DMS153 (cell line): ENCODE measurements at regions not wholly inside any gene's neighbourhood (a gene's known extent, or its start where the extent isn't known, plus 50 kb on each side); places are given as distances from the start of the nearest gene placed in this dataset.
"Not testable (repeated sequence)": the region's sequence is repeated elsewhere in the genome, so short reads cannot be mapped to it uniquely, and the experiment has no call there.

ENCODE experiments used
- DNase-seq: peaks from one replicate; lab custom pipeline; 2025; lab: John Stamatoyannopoulos, UW

DNA sequence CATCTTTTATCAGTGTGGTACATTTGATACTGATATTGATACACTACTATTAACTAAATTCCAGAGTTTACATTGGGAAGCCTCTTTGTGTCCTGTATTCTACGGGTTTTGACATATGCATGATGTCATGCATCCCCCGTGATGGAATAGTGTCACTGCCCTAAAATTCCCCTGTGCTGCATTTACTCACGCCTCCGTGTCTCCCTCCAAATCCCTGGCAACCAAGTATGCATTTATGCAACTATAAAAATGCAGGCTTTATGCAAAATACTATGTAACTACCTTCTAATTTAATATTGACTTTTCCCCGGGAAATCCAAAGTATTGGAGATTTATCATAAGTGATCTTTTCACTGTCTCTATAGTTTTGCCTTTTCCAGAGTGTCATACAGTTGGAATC is 453.7 kb upstream of the RUNX1 start:
- DNase-seq: no peak

DNA sequence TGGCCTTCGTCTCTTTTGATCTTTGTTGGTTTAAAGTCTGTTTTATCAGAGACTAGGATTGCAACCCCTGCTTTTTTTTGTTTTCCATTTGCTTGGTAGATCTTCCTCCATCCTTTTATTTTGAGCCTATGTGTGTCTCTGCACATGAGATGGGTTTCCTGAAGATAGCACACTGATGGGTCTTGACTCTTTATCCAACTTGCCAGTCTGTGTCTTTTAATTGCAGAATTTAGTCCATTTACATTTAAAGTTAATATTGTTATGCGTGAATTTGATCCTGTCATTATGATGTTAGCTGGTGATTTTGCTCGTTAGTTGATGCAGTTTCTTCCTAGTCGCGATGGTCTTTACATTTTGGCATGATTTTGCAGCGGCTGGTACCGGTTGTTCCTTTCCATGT is 448.4 kb upstream of the RUNX1 start:
- DNase-seq: not testable (repeated sequence)

DNA sequence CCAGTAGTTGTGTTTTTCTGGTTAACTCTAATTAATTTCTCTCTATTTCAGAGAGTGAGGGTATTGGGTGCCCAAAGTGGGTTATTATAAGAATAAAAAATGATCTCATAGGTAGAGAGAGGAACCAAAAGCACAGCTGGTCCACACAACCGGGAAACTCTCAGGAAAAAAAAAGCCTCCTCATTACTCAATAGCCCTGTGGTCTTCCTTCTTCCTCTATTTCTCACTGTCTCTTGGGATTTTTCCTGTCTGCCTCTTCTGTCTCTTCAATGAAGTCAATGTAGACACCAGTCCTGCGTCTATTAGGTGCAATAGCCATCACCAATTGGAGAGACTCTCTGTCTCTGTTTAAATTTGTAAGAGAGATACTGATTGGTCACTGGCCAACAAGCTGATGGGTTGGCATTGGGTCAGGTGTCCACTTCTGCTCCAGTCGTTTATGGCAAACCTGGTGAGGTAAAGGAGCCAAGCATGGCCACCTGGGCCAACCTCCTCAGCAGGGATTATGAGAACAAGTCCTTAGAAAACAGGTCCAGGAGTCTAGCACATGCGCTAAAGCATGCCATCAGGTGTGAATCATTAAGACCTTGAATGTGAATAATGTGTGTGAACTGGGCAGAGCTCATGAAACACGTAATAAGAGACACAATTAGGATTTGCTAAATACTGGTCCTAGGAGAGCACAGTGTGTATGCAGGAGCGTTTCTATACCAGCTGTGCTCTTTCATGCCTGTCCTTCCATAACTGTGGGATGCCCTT is 443.0 kb upstream of the RUNX1 start:
- no peak for DNase-seq

DNA sequence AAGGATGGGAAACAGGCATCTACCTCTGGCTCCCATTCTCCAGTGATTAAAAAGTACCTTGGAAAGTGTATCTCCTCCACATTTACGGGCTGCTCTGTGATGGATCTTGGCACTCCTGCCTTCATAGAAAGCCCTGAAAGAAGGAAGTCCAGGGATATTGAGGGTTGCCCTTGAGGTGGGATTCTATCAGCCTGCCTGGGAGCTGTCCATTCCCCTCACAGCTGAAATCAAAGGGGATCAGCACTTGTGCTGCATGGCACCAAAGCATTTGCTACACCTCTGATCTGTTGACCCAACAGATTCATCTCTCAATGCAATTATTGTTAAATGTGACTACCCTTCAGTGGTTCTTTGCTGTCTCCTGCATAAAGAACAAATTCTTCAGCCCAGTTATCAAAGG is 442.0 kb upstream of the RUNX1 start:
- no peak for DNase-seq

DNA sequence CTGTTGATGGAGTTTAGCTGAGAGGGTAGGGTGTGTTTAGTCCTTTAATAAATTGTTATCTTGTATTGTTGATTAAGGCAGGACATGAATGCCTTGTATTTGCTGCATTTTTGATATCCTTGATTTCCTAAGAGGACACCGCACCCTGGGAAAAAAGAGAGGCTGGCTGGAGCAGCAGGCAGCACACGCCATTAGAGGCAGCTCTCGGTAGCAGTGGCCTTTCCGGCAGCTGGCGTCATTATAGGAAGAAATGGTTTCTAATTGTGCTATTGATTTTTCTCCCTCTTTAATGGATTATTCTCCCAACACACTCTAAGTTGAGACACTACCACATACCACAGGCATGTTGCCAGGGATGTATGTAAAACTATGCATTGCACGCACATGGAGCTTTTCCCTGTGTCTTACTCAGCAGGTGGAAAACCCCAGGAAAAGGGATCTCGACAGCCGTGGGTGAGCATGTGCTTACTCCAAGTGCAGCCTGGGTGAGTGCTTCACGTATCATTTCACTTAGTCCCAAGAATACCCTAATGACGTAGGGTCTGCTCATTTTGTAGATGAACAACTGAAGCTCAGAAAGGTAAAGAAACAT is 440.4 kb upstream of the RUNX1 start:
- no peak for DNase-seq

DNA sequence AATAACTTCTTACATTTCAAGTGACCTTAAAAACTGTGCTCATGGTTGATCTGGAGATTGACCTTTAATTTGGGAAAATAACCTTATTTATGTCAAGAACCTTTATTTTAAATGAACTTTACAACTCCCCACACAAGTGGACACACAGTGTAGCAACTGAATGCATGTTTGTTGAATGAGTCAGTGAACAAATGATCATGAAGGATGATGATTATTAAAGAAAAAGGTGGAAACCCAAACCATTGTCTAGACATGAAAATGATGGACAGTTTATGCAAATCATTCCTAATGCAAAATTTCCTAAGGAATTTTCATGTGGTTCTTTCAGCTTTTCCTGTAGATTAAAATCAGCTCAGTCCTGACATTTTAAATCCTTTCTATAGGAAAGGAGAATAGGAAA is 439.8 kb upstream of the RUNX1 start:
- DNase-seq: no peak

DNA sequence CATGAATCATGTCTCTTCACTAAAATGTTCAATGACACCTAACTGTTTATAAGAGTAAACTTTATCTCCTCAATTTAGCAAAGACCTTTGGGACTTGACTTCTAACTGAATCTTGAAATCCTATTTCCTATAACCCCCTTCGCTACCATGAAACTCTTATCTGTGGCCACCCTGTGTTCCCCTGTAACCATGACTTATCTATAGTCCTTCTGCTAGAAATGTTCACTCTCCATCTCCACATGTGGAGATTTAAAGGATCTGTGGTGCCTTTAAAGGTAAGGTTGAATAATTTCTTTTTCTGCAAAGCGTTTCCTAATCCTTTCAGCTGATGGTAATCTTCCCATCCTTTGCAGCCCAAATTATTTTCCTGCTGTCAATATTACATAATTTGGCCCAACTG is 436.3 kb upstream of the RUNX1 start:
- no peak for DNase-seq

DNA sequence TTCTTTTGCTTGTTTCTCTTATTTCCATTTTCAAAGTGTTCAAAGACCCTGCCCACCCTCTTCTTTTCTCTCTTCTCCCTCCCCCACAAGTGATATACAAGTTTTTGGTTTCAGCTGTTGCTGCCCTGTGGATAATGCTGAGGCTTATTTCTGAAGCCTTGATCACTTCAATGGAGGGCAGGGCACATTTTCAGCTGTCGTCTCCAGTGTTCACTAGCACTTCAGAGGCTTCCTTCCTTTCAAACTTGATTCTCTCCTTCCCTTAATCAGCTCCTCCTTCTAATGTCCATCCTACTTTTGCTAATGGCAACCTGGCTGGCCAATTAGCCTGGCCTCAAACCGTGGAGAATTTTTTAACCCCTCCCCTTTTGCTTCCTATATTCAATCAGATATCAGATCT is 435.7 kb upstream of the RUNX1 start:
- DNase-seq: no peak

DNA sequence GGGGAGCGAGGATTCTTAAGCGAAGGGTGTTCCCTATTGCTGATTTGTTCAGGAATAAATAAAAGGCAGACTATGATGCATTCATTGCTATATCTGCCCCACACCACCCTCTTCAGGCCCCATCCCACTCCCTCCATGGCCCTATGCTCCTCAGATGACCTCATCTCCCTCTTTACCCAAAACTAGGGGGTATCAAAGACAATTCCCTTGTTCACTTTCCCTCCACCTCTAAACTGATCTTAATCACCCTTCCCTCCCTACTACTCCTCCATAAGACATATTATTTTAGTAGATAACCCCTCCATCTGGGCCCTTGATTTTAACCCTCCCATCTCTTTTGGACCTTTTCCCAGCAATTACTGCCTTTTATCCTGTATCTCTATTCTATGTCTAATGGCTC is 434.9 kb upstream of the RUNX1 start:
- no peak for DNase-seq

DNA sequence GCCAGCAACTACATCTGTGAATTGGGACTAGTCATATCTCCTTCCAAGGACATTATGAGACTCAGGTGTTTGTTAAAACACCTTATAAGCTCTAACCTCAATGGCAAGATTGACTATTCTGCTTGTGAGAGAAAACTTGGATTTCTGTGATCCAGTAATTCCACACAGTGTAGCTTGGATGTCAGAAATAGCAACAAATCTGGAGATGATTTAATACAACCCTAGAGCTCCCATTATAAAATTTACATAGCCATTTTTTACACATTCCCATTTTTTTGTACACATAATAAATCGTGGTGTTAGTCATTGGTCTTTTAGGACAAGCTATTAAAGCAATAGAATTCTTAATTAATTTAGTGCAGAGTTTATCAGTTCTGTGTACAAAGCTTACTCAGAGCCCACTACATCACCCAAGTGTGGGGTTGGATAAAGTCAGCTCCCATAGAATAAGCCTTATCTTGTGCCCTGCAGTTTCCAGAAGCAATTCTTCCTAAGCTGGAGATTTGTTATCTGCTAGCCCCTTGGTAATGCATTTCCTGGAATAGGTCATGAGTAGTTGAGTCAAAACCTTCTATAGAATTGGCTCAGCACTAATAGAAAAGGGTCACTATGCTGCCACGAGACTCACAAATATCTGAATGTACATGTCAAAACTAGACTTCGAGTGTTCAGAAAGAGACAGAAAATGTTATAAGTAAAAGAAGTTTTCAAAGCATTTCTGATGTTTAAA is 434.0 kb upstream of the RUNX1 start:
- no peak for DNase-seq

DNA sequence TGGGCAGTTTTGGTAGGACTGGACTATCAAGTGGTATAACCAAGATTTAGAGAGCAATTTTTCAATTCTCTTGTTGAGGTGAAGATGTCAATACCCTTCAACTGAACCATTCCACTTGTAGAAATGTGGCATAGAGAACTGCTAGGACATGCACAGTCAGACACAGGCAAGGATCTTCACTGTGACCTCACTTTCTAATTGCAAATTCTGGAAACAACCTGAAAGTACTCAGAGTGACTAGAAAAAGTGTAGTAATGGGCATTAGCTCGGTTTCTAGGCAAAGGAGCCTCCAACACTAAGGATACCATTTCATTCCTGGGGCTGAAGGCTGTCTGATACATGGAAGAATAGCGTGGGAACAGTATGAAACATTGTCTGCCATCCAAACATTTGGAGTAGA is 433.0 kb upstream of the RUNX1 start:
- DNase-seq: no peak

DNA sequence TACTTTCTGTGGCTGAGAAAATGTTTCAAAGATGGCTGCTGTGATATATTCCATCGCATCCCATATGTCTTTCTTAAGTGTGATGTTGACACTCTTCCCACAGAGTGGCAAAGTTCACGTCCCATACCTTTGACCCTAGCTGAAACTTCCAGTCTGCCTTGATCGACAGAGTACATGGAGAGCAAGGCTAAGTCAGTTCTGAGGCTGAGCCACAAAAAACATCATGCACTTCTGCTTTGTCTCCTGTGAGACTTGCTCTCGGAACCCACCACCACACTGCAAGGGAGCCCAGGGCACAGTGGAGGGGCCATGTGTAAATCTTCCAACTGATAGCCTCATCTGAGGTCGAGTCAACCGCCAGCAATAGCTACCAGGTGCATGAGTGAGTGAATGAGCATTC is 431.9 kb upstream of the RUNX1 start:
- DNase-seq: no peak

DNA sequence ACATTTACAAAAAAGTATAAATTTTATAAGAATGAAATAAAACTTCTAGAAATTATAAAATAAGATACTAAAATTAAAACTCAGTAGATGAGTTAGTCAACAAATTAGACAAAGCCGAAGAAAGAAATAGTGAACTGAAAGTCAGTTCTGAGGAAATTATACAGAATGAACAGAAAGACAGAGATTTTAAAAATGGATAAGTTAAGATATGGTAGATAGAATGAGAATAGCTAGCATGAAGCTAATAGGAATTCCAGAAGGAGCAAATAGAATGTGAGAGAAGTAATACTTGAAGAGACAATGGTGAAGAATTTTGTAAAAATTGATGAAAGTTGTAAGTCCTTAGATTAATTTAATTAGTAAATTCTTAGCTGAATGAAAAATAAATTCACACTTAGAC is 430.4 kb upstream of the RUNX1 start:
- DNase-seq: no peak

DNA sequence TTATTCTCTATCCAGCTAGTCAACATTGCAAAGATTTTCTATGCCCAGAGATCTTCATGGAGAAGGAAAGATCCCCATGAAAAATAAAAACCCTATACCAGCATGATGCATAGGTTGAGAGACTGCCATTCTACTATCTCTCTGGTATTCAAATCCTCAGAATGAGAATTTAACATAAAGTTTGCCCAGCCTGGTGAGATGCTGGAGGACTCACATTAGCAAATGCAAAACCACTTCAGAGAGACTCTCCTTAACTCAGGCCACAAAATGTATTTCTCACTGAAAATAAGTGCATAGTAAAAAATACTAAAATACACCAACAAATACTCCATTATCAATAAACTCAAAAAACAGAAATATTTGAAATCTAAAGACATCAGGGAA is 430.0 kb upstream of the RUNX1 start:
- DNase-seq: no peak

DNA sequence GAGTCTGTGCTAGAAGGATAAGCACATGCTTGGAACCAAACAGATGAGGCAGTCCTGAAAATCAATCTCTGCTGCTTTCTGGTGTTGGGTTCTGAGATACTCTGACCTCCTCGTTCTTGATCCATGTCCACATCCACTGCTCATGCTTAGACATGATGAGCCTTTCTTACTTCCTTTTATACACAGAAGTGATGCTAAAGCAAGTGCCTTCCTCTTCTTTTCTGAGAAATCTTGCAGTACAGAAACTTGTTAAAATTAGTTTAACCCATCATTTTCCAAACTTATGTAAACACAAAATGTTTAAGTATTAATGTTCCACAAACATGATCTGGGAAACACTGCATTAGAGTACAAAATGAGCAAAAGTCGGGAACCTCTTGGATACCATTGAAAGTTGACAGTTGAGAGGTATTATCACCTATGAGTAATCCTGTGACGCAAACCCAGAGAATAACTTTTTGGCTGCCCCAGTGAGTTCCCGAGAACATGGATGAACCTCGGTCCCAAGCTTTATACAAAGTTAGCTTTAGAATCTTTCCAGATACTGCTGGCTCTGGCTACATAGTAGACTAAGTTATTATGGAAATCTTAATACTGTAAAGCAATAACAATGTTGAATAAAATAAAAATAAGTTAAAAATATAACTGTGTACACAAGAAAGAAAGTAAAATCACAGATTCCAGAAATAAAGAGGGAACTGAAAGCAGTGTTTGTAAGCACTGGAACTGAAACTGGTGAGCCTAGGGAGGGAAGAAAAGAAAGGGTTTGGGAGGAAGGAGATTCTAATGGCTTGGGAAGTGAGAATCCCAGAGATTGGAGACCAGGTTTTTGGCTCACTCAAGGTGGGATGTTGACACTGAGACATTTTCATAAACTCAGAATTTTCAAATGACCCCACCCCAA is 429.3 kb upstream of the RUNX1 start:
- DNase-seq: no peak

DNA sequence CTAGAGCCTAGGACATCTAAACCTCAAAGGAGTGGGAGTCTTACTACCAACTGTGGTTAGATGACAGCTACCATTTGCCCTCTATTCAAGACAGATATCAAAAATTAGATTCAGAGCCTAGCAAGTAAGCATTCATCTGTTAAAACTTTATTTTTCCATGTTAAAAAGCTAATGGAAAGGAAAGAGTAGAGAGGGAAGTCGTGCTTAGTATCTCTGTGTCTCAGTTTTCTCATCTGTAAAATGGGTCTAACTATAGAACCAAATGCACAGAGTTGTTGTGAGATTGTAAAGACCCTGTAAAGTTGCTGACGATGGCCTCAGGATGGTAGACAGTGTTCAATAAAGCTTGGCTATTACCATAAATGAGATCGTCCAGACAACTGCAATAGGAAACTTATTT is 428.5 kb upstream of the RUNX1 start:
- DNase-seq: no peak

DNA sequence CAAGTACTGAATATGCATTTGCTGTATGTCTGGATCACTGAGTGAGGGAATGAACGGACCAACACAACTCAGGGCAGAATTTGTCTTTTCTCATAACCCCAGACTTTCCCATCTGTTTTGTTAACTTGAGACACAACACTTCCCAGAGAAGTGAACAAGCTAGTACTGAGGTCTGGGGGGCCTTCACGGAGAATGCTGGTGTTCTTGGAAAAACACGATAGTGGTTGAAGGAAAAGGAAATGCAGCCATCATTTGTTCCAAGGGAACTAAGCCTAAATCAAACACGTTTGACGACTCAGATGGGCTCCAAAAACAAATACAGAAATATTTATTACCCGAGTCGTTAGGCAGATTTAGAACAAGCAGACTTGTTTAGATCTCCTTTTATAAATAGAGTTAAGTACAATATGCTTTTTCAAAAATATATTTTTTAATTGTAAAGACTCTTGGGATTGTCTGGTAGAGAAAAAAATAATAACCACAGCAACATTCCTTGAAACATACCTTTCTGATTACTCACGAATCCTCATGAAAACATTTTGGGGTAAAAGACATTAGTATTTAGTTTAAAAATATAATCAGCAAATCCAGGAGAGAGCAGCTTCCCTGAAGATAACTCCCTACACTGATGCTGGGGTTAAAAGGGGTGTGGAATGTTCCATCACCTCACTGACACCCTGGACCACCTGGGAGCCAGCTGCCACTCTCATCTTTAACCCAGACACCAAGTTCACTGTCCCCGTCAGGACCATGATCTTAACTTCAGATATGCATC is 427.7 kb upstream of the RUNX1 start:
- no peak for DNase-seq

DNA sequence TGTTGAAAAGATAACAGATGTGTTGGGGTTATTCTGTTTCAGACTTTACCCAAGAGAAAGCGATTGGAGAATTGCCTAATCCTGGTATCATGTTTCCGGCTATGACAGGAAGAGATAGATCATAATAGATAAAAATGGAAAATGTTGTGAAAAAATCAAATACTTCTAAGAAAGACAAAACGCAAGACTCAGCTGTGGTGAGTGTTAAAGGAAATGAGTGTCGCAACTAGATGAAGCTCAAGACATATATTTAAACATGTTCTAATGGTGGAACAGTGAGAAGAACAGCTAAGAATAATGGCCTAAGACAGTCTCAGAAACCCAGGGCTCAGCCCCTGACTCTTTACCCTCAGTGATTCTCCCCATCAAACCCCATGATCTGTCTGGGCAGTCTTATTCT is 426.7 kb upstream of the RUNX1 start:
- no peak for DNase-seq

DNA sequence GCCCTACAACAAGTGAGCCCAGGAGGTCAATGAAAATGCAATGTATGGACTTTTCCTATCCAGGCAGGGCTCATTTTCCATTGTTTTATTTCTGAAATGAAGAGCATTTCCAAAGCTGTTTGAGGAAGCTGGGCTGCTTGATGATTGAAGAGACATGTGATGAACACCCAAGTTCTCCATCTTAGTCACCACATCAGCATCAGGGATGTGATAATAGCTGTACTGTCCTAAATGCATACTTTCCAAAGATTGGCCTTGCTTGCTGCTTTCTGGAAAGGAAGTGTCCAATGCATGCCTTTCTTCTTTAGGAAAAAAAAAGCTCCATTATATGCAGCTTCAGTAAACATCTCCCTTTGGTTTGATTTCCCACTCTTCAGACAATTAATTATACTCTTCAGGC is 425.9 kb upstream of the RUNX1 start:
- DNase-seq: no peak

DNA sequence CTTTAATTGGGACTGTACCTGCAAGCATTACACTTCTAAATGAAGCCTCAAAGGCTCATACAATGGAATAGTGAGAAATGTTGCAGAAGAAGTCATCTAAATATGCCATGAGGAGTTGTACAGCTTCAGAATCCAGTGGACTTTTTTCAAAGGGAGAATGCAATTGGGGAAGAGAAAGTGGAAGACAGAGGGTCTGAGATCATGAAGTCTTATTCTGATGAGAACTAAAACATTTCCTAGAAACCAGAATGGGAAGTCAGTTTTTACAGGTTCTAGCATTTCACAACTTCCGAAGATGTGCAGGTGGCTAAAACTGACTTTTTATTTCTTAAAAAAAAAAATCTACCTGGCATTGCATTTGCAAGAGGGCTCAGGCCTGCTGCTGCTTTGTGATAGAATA is 424.4 kb upstream of the RUNX1 start:
- no peak for DNase-seq

DNA sequence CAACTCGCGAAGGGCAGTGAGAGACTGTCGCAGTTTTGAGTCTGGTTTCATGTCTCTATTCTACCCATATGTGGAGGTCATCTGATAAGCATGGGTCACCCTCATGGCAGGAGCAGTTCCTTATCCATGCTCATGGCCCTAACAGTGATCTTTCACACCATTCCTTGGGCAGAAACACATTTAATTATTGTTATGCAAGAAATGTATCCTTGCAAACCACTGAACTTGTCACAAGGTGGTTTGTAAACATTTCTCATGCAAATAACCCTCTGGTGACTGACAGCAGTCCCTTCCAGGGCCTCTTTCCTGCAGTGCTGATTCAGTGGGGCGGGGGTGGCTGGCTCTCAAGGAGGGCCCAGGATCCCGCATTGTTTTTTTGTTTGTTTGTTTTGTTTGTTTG is 421.4 kb upstream of the RUNX1 start:
- DNase-seq: no peak

DNA sequence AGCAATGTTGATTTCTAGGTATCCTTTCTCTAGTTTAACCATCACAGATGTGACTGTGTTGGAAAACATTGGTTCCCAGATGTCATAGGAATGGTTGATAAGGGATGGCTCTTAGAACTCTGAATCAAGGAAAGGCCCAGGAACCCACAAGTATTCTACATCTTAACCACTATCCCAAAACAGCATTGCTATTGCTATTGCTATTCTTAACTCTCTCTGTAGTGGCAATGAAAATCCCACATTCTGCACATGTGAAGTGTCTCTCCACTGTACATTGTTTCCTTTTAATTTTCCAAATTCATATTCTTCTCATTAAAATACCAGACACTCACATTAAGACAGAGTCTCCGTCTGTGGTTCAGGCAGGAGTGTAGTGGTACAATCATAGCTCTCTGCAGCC is 420.4 kb upstream of the RUNX1 start:
- DNase-seq: no peak
